Aorta (tissue), 5 donors: ENCODE measurements at regions not wholly inside any gene's neighbourhood (a gene's known extent, or its start where the extent isn't known, plus 50 kb on each side); places are given as distances from the start of the nearest gene placed in this dataset.
"Not testable (repeated sequence)": the region's sequence is repeated elsewhere in the genome, so short reads cannot be mapped to it uniquely, and the experiment has no call there.

Source experiments
- ATAC-seq: fragments of 200-7000 bp; cut with Tn5 transposase; one replicate; pipeline ENCODE4 v1.9.1; 2022; ENCODE audit warnings: moderate library complexity; ENCODE audit not compliant: low FRiP score
- DNase-seq, 2 donors: peaks; one replicate each; pipeline ENCODE4 v3.0.0-alpha.2; 2020
- H3K27ac ChIP-seq, 2 donors: one replicate each; pipeline ENCODE4 v1.5.1; 2013; ENCODE audit warnings: low read length in 2 of 2, mild to moderate bottlenecking in 2 of 2, moderate library complexity in 2 of 2, control low read depth in 1 of 2, inconsistent platforms in 1 of 2, low read depth in 1 of 2
- H3K27me3 ChIP-seq, 2 donors: one replicate each; pipeline ENCODE4 v1.6.1; 2013; ENCODE audit warnings: control low read depth in 1 of 2, low read length in 1 of 2, mild to moderate bottlenecking in 1 of 2, moderate library complexity in 1 of 2; ENCODE audit not compliant: insufficient read depth in 2 of 2, control insufficient read depth in 1 of 2
- H3K36me3 ChIP-seq, 2 donors: one replicate each; pipeline ENCODE4 v1.6.1; 2013; ENCODE audit warnings: control low read depth in 1 of 2, low read length in 1 of 2, mild to moderate bottlenecking in 1 of 2; ENCODE audit not compliant: insufficient read depth in 2 of 2, control insufficient read depth in 1 of 2
- H3K4me1 ChIP-seq, 2 donors: one replicate each; pipeline ENCODE4 v1.6.1; 2013; ENCODE audit warnings: low read length in 2 of 2, control low read depth in 1 of 2, mild to moderate bottlenecking in 1 of 2, moderate library complexity in 1 of 2; ENCODE audit not compliant: insufficient read depth in 2 of 2, control insufficient read depth in 1 of 2
- H3K4me3 ChIP-seq, 2 donors: one replicate each; pipeline ENCODE4 v1.5.1; 2013; ENCODE audit warnings: low read length in 2 of 2, control low read depth in 1 of 2, mild to moderate bottlenecking in 1 of 2
- H3K9me3 ChIP-seq: one replicate; pipeline ENCODE4 v1.6.1; 2013; ENCODE audit warnings: mild to moderate bottlenecking, low read length; ENCODE audit not compliant: control insufficient read depth
- WGBS, 2 donors: extraction: QIAGEN DNeasy Blood & Tissue Kit; methylation state at CpG; one replicate each; pipeline ENCODE4 v1.1.7; 2013; 5-methylcytosine and 5-hydroxymethylcytosine counted together
- intact Hi-C, 2 donors: fragments of 100-400 bp; cut with DNase I; formaldehyde crosslinking; loops; one replicate each; pipeline versions ENCODE4 v1.14.2 to v1.15.0; 2022
- donor health status: healthy with polysubstance abuse.
- donor health status: Bipolar disorder and iron deficiency.
- donor health status: DM: no; HTN: no; CAD: no.
- donor health status: DM: no; HTN: no; CAD: no.
- donor health status: DM: yes; HTN: yes; CAD: no.

DNA sequence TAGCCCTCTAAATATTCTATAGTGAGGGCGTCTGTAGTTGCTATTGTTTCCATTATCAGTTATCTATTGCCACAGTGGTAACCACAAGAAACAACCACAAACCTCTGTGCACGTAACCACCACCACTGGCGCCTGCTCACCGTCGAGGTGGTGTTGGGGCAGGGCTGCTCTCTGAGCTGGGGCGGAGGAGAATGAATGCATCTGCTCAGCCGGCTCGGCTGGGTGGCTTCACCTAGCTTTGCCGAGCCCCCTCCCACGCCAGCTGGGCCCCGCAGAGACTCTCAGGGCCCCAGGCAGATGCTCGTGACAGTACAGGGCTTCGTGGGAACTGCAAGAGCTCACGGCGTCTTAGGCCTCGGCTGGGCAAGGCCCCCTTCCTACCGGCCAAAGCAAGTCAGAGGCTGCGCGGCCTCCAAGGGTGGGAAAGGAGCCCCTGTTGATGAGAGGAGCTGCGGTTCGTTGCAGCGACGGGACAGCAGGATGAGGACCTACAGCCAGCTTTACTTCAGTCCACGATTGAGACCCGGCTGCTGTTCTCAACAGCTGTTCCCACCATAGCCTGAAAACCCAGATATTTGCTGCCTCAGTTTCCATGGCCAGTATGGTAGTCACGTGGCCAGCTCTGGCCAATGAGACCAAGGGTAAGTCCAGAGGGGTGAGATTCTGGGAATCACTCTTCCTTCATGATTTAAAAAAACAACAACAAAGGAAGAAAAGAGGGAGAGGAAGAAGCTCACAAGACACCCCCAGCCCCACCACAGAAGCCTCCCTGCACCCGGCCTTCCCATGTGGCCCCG is 120.2 kb upstream of the AFDN start:
- DNase-seq (no peak), ATAC-seq (no peak)
- 88 to 92% methylated on average over 28 of the region's 28 CpGs for WGBS, 2 donors
- Histone ChIP-seq H3K27ac (no peak overlapping the region), H3K36me3 (no peaks in the 10 kb centered on the region), H3K9me3 (no peaks in the 10 kb centered on the region), H3K4me3 (no peak overlapping the region), H3K4me1 (no peaks in the 10 kb centered on the region), H3K27me3 (no peaks in the 10 kb centered on the region)
- intact Hi-C loops, result no loop called here

DNA sequence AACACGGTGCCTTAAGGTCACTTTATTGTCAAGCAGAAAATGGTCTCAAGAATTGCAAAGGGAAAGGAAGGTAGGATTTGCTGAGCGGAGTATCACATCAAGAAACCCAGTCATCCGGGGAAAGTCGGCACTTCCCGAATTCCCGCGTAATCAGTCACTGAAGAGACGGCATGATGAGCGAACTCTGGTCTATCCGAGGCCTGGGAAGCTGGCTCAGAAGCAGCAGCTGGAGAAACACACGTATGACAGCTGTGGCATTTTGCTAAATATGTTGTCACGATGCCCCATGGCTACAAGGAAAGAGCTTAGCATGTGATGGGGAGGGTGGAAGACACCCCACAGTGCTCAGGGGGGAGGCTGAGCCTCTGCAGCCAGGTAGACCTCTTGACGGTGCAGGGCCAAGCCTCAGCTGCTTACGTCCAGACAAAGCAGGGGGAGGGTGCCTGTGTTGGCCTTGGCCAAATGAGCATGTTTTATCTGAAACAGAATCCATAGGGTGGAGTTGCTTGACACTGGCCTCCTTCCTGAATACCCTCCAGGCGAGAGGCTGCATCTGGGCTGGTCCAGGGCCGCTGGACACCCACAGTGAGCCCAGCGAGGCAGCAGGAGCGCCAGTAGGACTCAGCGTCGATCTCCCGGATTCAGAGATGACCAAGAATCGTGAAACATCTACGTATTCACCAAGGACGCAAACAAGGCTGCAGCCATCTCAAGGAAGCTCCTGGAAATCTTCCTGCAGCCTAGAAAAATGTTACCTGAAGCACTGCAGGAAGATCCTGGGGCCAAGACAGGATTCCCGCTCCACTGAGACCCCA is 118.8 kb upstream of the AFDN start:
- Histone ChIP-seq H3K9me3 (no peaks in the 10 kb centered on the region), H3K36me3 (no peaks in the 10 kb centered on the region), H3K27ac (no peak overlapping the region), H3K27me3 (no peaks in the 10 kb centered on the region), H3K4me1 (no peaks in the 10 kb centered on the region), H3K4me3 (no peak overlapping the region)
- DNase-seq (peak in 1 of 2 donors; percentile 5), ATAC-seq (no peak)
- WGBS, 2 donors, result 84 to 85% methylated on average over 25 of the region's 25 CpGs
- intact Hi-C loops, result no loop called here

DNA sequence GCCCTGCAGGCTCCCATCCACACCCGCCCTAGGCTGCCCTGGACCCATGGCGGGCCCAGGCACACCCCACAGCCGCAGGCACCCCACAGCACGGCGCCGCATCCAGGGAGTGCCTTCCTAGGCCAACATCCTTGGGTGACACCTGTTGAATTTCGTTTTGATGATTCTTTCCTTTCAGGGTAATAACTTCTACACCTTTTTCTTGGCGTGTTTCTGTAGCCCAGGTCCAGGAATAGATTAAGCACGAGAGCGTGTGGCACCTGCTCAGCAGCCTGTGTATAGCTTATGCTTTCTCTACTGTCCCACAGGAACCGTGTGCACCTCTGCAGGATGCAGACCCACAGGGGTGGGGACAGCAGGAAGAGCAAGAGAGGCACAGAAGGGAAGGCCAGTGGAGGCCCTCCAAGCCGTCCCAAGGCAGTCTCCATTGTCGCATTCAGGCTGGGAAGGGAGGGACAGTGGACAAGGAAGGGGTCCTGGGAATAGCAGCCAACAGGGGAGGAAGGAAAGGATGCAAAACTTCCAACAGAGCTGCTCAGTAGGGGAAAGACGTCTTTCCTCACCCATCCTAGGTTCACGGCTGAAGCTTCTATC is 118.1 kb upstream of the AFDN start:
- WGBS, 2 donors, result 91% methylated on average over 14 to 15 of the region's 15 CpGs
- no peaks in the 10 kb centered on the region for H3K36me3 ChIP-seq
- ATAC-seq (no peak), DNase-seq (no peak)
- H3K4me1 ChIP-seq, result no peaks in the 10 kb centered on the region
- intact Hi-C loops, result no loop called here
- H3K27ac ChIP-seq, result no peak overlapping the region
- H3K9me3 ChIP-seq, result no peaks in the 10 kb centered on the region
- H3K27me3 ChIP-seq, result no peaks in the 10 kb centered on the region
- no peak overlapping the region for H3K4me3 ChIP-seq

DNA sequence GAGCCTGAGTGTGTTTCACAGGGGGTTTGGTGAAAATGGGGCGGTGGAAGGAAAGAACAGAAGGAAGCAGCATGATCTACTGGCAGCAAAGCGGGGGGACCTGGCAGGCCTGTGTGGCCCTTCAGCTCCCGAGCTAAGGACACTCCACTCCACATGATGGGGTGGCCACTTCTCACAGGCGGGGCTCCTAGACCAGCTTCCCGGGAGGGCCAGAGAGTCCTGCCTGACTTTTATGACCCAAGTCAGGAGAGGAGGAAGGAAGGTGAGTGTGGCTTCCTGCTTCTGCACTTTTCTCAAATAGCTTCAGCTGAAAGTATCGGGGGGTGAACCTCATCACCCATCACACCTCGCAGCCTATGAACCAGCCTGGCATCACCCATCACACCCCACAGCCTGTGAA is 117.5 kb upstream of the AFDN start:
- no peak for ATAC-seq
- intact Hi-C loops, result no loop called here
- H3K9me3 ChIP-seq, result no peaks in the 10 kb centered on the region
- no peak for DNase-seq
- no peaks in the 10 kb centered on the region for H3K27me3 ChIP-seq
- H3K4me3 ChIP-seq, result no peak overlapping the region
- 90 to 94% methylated on average over 7 of the region's 7 CpGs for WGBS, 2 donors
- no peaks in the 10 kb centered on the region for H3K4me1 ChIP-seq
- H3K27ac ChIP-seq, result no peak overlapping the region
- H3K36me3 ChIP-seq, result no peaks in the 10 kb centered on the region

DNA sequence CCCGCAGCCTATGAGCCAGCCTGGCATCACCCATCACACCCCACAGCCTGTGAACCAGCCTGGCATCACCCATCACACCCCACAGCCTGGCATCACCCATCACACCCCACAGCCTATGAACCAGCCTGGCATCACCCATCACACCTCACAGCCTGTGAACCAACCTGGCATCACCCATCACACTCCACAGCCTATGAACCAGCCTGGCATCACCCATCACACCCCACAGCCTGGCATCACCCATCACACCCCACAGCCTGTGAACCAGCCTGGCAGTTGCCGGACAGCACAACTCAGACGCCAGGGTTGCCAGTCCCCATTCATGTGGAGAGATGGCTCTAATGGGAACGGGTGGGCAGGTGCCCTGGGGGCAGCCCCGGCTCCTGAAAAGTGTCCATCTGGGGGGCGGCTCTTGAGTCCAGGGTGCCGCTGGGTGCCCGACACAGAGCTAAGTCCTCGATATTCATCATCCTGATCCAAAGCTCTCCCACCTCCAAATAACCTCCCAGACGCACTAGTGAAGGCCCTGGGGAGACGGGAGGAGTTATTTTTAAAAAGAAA is 116.9 kb upstream of the AFDN start:
- H3K36me3 ChIP-seq, H3K4me1 ChIP-seq, ATAC-seq, intact Hi-C loops, H3K9me3 ChIP-seq, H3K27me3 ChIP-seq, H3K27ac ChIP-seq, DNase-seq, H3K4me3 ChIP-seq: not testable (repeated sequence)
- 93 to 94% methylated on average over 11 of the region's 11 CpGs for WGBS, 2 donors

DNA sequence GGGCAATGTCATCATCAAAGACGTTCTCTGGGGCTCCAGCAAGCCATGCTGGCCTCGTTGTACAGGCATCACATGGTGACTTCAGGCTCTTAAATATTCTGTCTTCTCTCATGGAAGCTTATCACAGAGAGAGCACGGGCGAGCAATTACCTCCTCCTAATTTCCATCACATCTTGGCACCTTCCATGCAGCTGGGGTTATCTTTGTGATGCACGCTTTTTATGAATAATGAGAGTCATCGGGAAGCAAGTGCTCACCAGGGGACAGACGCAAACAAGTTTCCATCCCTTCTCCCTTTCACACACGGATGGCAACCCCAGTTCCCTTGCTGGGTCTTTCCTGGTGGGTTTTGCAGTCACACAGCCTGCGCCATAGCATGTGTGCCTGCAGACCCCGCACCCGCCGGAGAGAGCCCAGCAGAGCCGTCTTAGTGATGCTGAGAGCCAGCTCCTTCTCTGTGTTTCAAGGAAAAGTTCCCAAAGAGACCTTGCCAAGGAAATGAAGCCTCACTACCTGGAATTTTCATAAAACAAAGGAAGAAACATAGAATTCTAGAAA is 116.3 kb upstream of the AFDN start:
- Histone ChIP-seq H3K4me3 (no peak overlapping the region), H3K4me1 (no peaks in the 10 kb centered on the region), H3K36me3 (no peaks in the 10 kb centered on the region), H3K27me3 (no peaks in the 10 kb centered on the region), H3K27ac (no peak overlapping the region), H3K9me3 (no peaks in the 10 kb centered on the region)
- DNase-seq, result no peak
- 83 to 86% methylated on average over 13 of the region's 13 CpGs for WGBS, 2 donors
- intact Hi-C loops, result no loop called here
- ATAC-seq, result no peak

DNA sequence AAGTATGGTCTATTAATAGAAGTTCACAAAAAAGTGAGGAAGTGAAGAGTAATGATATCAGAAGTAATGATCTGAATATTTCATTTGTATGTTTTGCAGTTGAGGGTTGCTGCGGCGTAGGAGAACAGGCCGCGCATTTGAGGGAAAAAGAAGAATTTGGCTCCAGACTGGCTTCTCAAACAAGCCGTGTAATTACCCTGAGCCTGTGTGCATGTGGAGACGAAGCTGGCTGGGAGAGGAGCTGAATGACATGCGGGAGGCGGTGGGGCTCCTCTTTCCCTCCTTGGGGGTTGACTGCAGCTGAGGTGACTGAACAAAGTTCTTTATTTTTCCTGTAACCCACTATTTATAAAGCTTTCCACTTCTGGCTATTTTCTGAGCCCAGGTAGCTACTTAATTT is 115.5 kb upstream of the AFDN start:
- intact Hi-C loops, result no loop called here
- H3K9me3 ChIP-seq, result no peaks in the 10 kb centered on the region
- ATAC-seq, result no peak

DNA sequence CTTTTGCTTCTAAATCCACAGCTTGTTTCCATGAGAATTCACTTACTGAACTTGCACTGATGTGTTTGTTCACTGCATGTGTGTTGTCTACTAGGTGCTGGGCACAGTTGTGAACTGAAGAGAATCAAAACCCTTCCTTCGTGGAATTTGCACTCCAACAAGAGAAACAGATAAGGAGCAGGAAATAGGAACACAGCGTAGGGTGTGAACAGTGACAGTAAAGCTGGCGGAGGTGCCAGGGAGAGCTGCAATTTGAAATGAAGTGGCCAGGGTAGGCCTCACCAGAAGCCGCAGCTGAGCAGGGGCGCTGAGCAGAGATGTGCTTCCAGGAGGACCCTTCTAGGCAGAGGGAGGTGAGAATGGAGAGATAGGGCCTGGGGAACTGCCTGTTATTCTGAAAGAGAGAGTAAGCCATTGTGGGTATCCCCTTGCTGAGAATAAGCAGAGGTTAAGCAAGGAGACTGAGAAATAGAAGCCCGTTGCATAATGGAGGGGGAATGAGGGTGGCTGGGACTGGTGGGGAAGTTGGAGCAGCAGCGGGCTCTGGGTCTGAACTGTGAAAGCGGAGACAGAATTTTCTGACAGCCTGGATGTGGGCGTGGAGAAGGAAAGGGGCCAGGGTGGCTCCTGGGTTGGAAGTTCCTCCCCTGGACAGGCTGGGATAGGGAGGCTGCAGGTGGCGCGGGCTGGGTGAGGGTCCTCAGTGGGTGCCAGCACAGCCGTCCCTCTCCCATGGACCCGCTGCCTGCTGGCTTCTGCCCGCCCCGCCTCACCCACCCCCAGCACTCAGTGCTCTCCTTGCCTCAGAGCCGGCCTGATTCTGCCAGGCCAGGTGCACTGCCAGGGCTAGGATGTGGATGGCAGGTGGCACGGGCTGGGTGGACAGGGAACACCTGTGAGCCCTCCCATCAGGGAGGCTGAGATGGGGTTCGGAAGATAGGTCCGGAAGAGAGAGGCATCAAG is 114.7 kb upstream of the AFDN start:
- no peak for DNase-seq
- no peaks in the 10 kb centered on the region for H3K27me3 ChIP-seq
- ATAC-seq, result no peak
- no peaks in the 10 kb centered on the region for H3K4me1 ChIP-seq
- H3K9me3 ChIP-seq, result no peaks in the 10 kb centered on the region
- no peak overlapping the region for H3K27ac ChIP-seq
- intact Hi-C loops, result no loop called here
- no peak overlapping the region for H3K4me3 ChIP-seq
- 84 to 92% methylated on average over 15 to 19 of the region's 19 CpGs for WGBS, 2 donors
- no peaks in the 10 kb centered on the region for H3K36me3 ChIP-seq

More for the DNA sequence above, 115.5 kb upstream of the AFDN start:
- Histone ChIP-seq H3K36me3 (no peaks in the 10 kb centered on the region), H3K4me3 (no peak overlapping the region), H3K4me1 (no peaks in the 10 kb centered on the region), H3K27me3 (no peaks in the 10 kb centered on the region), H3K27ac (no peak overlapping the region)
- DNase-seq, result no peak
- WGBS, 2 donors, result 94% methylated on average over 8 of the region's 8 CpGs
